ENCODE measurements at regions not wholly inside any gene's neighbourhood (a gene's known extent, or its start where the extent isn't known, plus 50 kb on each side); places are given as distances from the start of the nearest gene placed in this dataset.

DNA sequence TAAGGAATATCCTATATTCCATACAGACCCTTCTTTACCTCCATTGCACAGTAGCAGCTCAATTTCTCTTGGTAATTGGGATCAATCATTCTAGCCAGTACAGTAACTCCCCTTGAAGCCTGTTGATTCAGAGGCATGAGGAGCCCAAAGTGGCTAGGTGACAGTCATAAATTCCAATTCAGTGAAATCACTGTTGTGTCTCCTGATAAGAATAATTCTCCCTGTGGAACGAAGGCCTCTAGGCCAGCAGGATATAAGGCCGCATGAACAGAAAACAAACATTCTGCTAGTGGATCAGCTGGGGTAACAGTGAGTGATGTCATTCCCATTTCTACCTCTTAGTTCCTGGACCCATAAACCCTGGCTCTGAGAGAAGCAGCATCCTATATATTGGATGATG, 696.3 kb downstream of the NR2F2 start:
- Histone ChIP-seq H3K4me3 (ENCODE audit: low read depth, low read length) (no peak overlapping the region), H3K27me3 (replicated peaks) (no peaks in the 10 kb centered on the region), H3K36me3 (replicated peaks) (no peaks in the 10 kb centered on the region), H3K27ac (no peak overlapping the region)
- peak; percentile 72 for DNase-seq
- no peak for TF ChIP-seq CTCF (IDR thresholded peaks at IDR 0.05; ENCODE audit: low read depth, low read length, missing control alignments)
- in situ Hi-C loops (cut with HindIII; ENCODE audit: low pct_ligation_motif_present, low sequenced_read_pairs) = no loop called here

- H3K4me3 ChIP-seq (ENCODE audit: low read depth, low read length) = no peak overlapping the region
- no peaks in the 10 kb centered on the region for H3K27me3 ChIP-seq (replicated peaks)
- TF ChIP-seq CTCF (IDR thresholded peaks at IDR 0.05; ENCODE audit: low read depth, low read length, missing control alignments) = no peak
- no peak for DNase-seq
- H3K27ac ChIP-seq = no peak overlapping the region
- in situ Hi-C loops (cut with HindIII; ENCODE audit: low pct_ligation_motif_present, low sequenced_read_pairs) = no loop called here
- no peaks in the 10 kb centered on the region for H3K36me3 ChIP-seq (replicated peaks)
These were observed 697.3 kb downstream of the NR2F2 start for GRCh38 chr15:97027772-97028171.

DNA sequence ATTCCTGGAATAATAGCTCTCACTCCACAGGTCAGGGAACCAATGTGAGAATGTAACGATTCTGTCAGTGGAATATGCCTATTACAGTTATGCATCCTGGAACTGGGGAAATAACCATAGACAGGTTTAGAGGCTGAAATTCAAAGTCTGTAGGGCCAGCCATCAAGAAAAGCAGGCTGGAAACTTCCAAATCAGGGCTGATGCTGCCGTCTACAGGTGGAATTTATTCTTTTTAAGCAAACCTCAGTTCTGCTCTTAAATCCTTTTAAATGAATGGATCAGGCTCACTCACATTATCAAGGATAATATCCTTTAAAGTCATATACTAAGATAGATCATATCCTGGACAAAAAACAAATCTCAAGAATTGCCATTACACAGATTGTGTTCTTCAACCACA, 699.8 kb downstream of the NR2F2 start:
- DNase-seq = no peak
- in situ Hi-C loops (cut with HindIII; ENCODE audit: low pct_ligation_motif_present, low sequenced_read_pairs) = no loop called here
- no peak for TF ChIP-seq CTCF (IDR thresholded peaks at IDR 0.05; ENCODE audit: low read depth, low read length, missing control alignments)
- no peak overlapping the region for H3K4me3 ChIP-seq (ENCODE audit: low read depth, low read length)
- no peaks in the 10 kb centered on the region for H3K27me3 ChIP-seq (replicated peaks)
- H3K36me3 ChIP-seq (replicated peaks) = no peaks in the 10 kb centered on the region
- H3K27ac ChIP-seq = no peak overlapping the region

DNA sequence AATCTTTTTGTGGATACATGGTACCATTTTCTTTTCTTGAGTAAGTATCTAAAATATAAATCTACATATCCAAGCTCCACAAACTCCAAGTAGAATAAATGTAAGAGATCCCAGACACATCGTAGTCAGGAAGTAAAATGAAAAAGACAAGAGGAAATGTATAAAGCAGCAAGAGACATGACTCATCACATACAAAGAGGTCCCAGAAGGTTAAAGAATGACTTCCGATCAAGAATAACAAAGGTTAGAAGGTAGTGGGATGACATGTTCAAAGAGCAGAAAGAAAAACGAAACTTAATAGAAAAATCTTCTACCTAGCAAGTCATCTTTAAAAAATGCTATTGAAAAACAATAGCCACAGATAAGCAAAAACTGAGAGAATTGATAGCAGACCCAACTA, 705.8 kb downstream of the NR2F2 start:
- no peak for TF ChIP-seq CTCF (IDR thresholded peaks at IDR 0.05; ENCODE audit: low read depth, low read length, missing control alignments)
- DNase-seq = no peak
- in situ Hi-C loops (cut with HindIII; ENCODE audit: low pct_ligation_motif_present, low sequenced_read_pairs) = no loop called here
- no peaks in the 10 kb centered on the region for H3K36me3 ChIP-seq (replicated peaks)
- H3K27ac ChIP-seq = no peak overlapping the region
- no peak overlapping the region for H3K4me3 ChIP-seq (ENCODE audit: low read depth, low read length)
- no peaks in the 10 kb centered on the region for H3K27me3 ChIP-seq (replicated peaks)

DNA sequence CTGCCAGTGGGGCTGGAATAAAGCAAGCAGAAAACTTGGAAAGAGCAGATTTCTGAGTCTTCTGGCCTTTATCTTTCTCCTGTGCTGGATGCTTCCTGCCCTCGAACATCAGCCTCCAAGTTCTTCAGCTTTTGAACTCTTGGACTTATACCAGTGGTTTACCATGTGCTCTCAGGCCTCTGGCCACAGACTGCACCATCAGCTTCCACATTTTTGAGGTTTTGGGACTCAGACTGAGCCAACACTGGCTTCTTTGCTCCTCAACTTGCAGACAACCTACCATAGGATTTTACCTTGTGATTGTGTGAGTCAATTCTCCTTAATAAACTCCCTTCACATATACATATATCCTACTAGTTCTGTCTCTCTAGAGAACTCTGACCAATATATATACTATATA, 706.6 kb downstream of the NR2F2 start:
- no peaks in the 10 kb centered on the region for H3K36me3 ChIP-seq (replicated peaks)
- H3K4me3 ChIP-seq (ENCODE audit: low read depth, low read length) = no peak overlapping the region
- peak overlapping the region; percentile 11 for H3K27ac ChIP-seq
- in situ Hi-C loops (cut with HindIII; ENCODE audit: low pct_ligation_motif_present, low sequenced_read_pairs) = no loop called here
- peak; percentile 81 for DNase-seq
- TF ChIP-seq CTCF (IDR thresholded peaks at IDR 0.05; ENCODE audit: low read depth, low read length, missing control alignments) = no peak
- H3K27me3 ChIP-seq (replicated peaks) = no peaks in the 10 kb centered on the region

GRCh38 chr15:97045666-97046421, 715.3 kb downstream of the NR2F2 start:
- in situ Hi-C loops (cut with HindIII; ENCODE audit: low pct_ligation_motif_present, low sequenced_read_pairs) = no loop called here
- no peaks in the 10 kb centered on the region for H3K36me3 ChIP-seq (replicated peaks)
- no peak for DNase-seq
- H3K27ac ChIP-seq = no peak overlapping the region
- TF ChIP-seq CTCF (IDR thresholded peaks at IDR 0.05; ENCODE audit: low read depth, low read length, missing control alignments) = no peak
- no peak overlapping the region for H3K4me3 ChIP-seq (ENCODE audit: low read depth, low read length)
- H3K27me3 ChIP-seq (replicated peaks) = no peaks in the 10 kb centered on the region

Data from brain microvascular endothelial cell (primary cell).